ENCODE measurements at regions not wholly inside any gene's neighbourhood (a gene's known extent, or its start where the extent isn't known, plus 50 kb on each side); places are given as distances from the start of the nearest gene placed in this dataset.
A peak's percentile ranks its signal among the peaks of the same experiment; 100 is the strongest.

DNA sequence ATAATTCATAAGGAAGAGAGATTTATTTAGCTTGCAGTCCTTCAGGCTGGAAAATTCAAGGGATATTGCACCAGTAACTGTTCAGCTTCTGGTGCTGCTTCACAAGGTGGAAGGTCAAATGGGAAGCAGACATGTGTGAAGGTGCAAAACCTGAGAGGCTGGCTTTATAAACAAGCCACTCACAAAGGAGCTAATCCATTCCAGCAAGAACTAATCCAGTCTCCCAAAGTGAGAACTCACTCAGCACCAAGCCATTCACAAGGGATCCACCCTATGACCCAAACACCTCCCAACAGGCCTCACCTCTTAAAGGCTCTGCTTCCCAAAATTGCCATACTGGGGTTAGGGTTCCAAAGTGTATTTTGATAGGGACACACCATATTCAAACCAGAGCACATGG lies 1018.4 kb upstream of the ACVR2A start:
- Histone ChIP-seq H3K9ac (ENCODE audit: low read depth in 1 of 3, low read length in 3 of 3) (no peak overlapping the region), H3K36me3 (ENCODE audit: control insufficient read depth in 3 of 3, insufficient read depth in 3 of 3, low read length in 3 of 3) (no peaks in the 10 kb centered on the region), H3K9me3 (ENCODE audit: control insufficient read depth in 3 of 3, low read length in 3 of 3) (no peaks in the 10 kb centered on the region)

DNA sequence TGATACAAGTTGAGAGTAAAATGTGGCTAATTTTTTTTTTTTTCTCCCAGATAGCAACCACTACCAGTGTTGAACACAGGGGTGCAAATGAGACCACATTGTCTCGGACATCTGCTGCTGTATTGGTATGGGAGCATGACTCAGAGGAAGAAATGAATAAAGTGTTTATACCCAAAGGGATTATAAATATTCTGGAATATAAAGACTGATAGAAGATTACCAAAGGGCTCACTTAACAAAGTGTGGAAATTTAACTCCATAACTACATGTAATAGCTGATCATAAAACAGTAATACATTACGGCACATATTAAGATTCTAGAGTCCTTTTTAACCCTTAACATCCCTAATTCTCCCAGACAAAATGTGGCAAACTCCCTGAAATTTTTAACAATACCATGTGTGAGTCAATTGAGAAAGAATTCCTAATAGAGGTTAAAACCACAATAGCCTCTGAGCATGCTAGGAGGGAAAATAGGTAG lies 1023.0 kb upstream of the ACVR2A start:
- Histone ChIP-seq H3K27me3 (ENCODE audit: control insufficient read depth in 3 of 3, insufficient read depth in 3 of 3, low read length in 3 of 3) (no peaks in the 10 kb centered on the region), H3K4me3 (ENCODE audit: low read length in 3 of 3) (no peak overlapping the region), H3K4me1 (ENCODE audit: control insufficient read depth in 3 of 3, insufficient read depth in 3 of 3, low read length in 3 of 3) (peaks cover 0 to 3% (median 0%) of the 10 kb centered on the region in 3 donors), H3K36me3 (ENCODE audit: control insufficient read depth in 3 of 3, insufficient read depth in 3 of 3, low read length in 3 of 3) (no peaks in the 10 kb centered on the region), H3K27ac (ENCODE audit: low read depth, low read length) (no peak overlapping the region), H3K9ac (ENCODE audit: low read depth in 1 of 3, low read length in 3 of 3) (no peak overlapping the region), H3K9me3 (ENCODE audit: control insufficient read depth in 3 of 3, low read length in 3 of 3) (no peaks in the 10 kb centered on the region)

More for the DNA sequence above, 1018.4 kb upstream of the ACVR2A start:
- Histone ChIP-seq H3K4me3 (ENCODE audit: low read length in 3 of 3) (no peak overlapping the region), H3K27me3 (ENCODE audit: control insufficient read depth in 3 of 3, insufficient read depth in 3 of 3, low read length in 3 of 3) (no peaks in the 10 kb centered on the region), H3K27ac (ENCODE audit: low read depth, low read length) (no peak overlapping the region), H3K4me1 (ENCODE audit: control insufficient read depth in 3 of 3, insufficient read depth in 3 of 3, low read length in 3 of 3) (peaks cover 0 to 3% (median 0%) of the 10 kb centered on the region in 3 donors)

DNA sequence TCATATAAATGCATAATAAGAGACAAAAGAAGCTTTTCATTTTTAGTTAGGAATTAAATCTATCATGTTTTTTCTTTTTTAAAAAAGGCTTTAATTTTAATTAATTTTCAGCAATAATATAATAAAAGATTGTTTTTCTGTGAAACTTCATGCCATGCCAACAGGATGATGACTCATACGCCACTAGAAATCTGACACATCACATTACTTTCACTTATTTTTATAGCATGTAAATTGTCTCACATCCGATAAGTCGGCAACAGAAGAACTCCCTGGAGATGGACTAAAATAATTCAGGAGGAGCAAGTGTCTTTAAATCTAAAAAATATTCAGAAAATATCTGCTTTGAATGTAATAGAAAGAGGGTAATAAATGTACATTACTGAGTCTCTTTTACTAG lies 1024.2 kb upstream of the ACVR2A start:
- H3K36me3 ChIP-seq (ENCODE audit: control insufficient read depth in 3 of 3, insufficient read depth in 3 of 3, low read length in 3 of 3), result no peaks in the 10 kb centered on the region
- H3K27ac ChIP-seq (ENCODE audit: low read depth, low read length), result no peak overlapping the region
- H3K4me3 ChIP-seq (ENCODE audit: low read length in 3 of 3), result no peak overlapping the region
- H3K27me3 ChIP-seq (ENCODE audit: control insufficient read depth in 3 of 3, insufficient read depth in 3 of 3, low read length in 3 of 3), result no peaks in the 10 kb centered on the region
- no peak overlapping the region for H3K9ac ChIP-seq (ENCODE audit: low read depth in 1 of 3, low read length in 3 of 3)
- H3K4me1 ChIP-seq (ENCODE audit: control insufficient read depth in 3 of 3, insufficient read depth in 3 of 3, low read length in 3 of 3), result peaks cover 0 to 3% (median 0%) of the 10 kb centered on the region in 3 donors
- no peaks in the 10 kb centered on the region for H3K9me3 ChIP-seq (ENCODE audit: control insufficient read depth in 3 of 3, low read length in 3 of 3)

DNA sequence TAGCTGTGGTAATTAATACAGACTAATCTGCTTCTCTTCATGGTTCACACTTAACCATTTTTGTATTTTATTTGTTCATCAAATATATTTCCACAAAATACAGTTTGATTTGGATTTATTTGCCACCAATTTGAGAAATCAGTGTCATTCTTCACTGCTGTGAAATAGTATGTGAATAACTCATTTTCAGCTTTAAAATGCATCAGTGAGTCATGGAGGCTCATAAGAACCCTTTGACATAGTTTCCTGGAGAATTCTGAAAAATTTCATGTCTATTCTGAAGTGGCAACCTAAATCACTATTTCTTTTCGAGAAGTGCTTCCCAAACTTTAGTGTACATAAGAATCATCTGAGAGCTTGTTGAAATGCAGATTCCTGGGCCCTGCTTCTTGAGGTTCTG lies 1026.7 kb upstream of the ACVR2A start:
- H3K4me1 ChIP-seq (ENCODE audit: control insufficient read depth in 3 of 3, insufficient read depth in 3 of 3, low read length in 3 of 3), result peaks cover 0 to 3% (median 0%) of the 10 kb centered on the region in 3 donors
- no peak overlapping the region for H3K9ac ChIP-seq (ENCODE audit: low read depth in 1 of 3, low read length in 3 of 3)
- H3K27me3 ChIP-seq (ENCODE audit: control insufficient read depth in 3 of 3, insufficient read depth in 3 of 3, low read length in 3 of 3), result no peaks in the 10 kb centered on the region
- H3K9me3 ChIP-seq (ENCODE audit: control insufficient read depth in 3 of 3, low read length in 3 of 3), result no peaks in the 10 kb centered on the region
- no peaks in the 10 kb centered on the region for H3K36me3 ChIP-seq (ENCODE audit: control insufficient read depth in 3 of 3, insufficient read depth in 3 of 3, low read length in 3 of 3)
- H3K4me3 ChIP-seq (ENCODE audit: low read length in 3 of 3), result no peak overlapping the region
- H3K27ac ChIP-seq (ENCODE audit: low read depth, low read length), result no peak overlapping the region

DNA sequence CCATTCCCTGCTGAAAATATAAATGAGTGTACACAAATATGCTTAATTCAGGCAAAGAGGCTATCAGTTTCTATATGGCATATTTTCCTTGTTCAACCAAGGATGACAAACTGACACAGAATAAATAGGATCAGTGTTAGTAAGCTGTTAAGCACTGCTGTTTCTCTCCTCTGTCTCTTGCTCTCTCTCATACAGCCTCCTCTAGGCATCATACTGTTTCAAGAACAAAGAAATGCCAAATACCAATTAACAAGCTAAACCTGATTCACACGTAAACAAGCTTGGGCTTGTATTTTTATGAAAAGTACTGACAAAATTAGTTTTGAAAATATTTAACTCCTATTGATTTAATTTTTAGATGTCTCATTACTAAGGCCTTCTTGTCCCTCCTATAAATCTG lies 1027.2 kb upstream of the ACVR2A start:
- no peaks in the 10 kb centered on the region for H3K36me3 ChIP-seq (ENCODE audit: control insufficient read depth in 3 of 3, insufficient read depth in 3 of 3, low read length in 3 of 3)
- no peak overlapping the region for H3K4me3 ChIP-seq (ENCODE audit: low read length in 3 of 3)
- no peaks in the 10 kb centered on the region for H3K27me3 ChIP-seq (ENCODE audit: control insufficient read depth in 3 of 3, insufficient read depth in 3 of 3, low read length in 3 of 3)
- peaks cover 0 to 3% (median 0%) of the 10 kb centered on the region in 3 donors for H3K4me1 ChIP-seq (ENCODE audit: control insufficient read depth in 3 of 3, insufficient read depth in 3 of 3, low read length in 3 of 3)
- no peaks in the 10 kb centered on the region for H3K9me3 ChIP-seq (ENCODE audit: control insufficient read depth in 3 of 3, low read length in 3 of 3)
- no peak overlapping the region for H3K27ac ChIP-seq (ENCODE audit: low read depth, low read length)
- no peak overlapping the region for H3K9ac ChIP-seq (ENCODE audit: low read depth in 1 of 3, low read length in 3 of 3)

DNA sequence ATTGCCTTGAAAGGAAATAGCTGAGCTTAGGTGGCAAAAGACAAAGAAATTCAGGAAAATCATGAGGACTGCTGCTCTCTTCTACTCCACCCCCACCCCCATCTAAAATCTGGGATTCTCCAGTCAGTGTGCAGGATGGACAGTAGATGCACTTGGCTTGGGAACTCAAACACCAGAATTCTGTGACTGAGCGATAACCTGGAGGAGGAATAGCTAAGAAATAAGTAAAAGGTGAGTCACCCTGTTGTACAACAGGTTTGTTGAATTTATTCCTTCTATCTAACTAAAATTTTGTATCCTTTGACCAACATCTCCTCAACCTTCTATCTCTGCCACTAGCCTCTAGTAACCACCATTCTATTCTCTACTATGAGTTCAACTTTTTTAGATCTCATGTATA lies 1029.9 kb upstream of the ACVR2A start:
- no peaks in the 10 kb centered on the region for H3K27me3 ChIP-seq (ENCODE audit: control insufficient read depth in 3 of 3, insufficient read depth in 3 of 3, low read length in 3 of 3)
- no peaks in the 10 kb centered on the region for H3K9me3 ChIP-seq (ENCODE audit: control insufficient read depth in 3 of 3, low read length in 3 of 3)
- no peaks in the 10 kb centered on the region for H3K4me1 ChIP-seq (ENCODE audit: control insufficient read depth in 3 of 3, insufficient read depth in 3 of 3, low read length in 3 of 3)
- no peak overlapping the region for H3K9ac ChIP-seq (ENCODE audit: low read depth in 1 of 3, low read length in 3 of 3)
- no peaks in the 10 kb centered on the region for H3K36me3 ChIP-seq (ENCODE audit: control insufficient read depth in 3 of 3, insufficient read depth in 3 of 3, low read length in 3 of 3)
- no peak overlapping the region for H3K27ac ChIP-seq (ENCODE audit: low read depth, low read length)
- H3K4me3 ChIP-seq (ENCODE audit: low read length in 3 of 3), result no peak overlapping the region

DNA sequence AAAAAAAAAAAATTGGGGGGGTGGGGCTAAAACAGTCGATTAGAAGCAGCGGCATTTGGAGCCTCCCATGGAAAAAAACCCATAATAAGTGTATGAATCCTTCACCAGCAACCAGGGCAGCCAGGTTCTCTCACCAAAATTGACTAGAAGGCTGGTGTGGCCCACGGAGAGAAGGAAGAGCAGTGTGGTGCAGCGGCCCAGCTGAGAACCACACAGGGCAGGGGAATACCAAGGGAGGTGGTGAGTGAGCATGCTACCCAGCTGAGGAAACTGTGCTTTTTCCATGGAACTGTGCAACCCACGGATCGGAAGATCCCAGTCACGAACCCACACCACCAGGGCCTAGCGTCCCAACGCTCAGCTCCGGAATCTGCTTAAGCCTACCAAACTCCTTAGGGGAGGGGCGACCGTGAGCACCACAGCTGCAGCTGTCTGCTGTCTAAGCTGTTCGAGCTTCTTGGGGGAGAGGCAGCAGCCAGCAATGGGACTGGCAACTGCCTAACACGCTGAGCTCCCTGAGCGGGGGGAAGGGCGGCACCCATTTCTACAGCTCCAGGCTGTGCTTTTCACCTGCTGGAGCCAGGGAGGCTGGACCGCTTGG lies 1037.2 kb upstream of the ACVR2A start:
- peak overlapping the region; percentile 22 to 35 (median 24) for H3K4me3 ChIP-seq (ENCODE audit: low read length in 3 of 3)
- H3K27me3 ChIP-seq (ENCODE audit: control insufficient read depth in 3 of 3, insufficient read depth in 3 of 3, low read length in 3 of 3), result no peaks in the 10 kb centered on the region
- no peak overlapping the region for H3K9ac ChIP-seq (ENCODE audit: low read depth in 1 of 3, low read length in 3 of 3)
- no peaks in the 10 kb centered on the region for H3K9me3 ChIP-seq (ENCODE audit: control insufficient read depth in 3 of 3, low read length in 3 of 3)
- no peaks in the 10 kb centered on the region for H3K36me3 ChIP-seq (ENCODE audit: control insufficient read depth in 3 of 3, insufficient read depth in 3 of 3, low read length in 3 of 3)
- peaks cover 0 to 4% (median 0%) of the 10 kb centered on the region in 3 donors for H3K4me1 ChIP-seq (ENCODE audit: control insufficient read depth in 3 of 3, insufficient read depth in 3 of 3, low read length in 3 of 3)
- H3K27ac ChIP-seq (ENCODE audit: low read depth, low read length), result no peak overlapping the region

DNA sequence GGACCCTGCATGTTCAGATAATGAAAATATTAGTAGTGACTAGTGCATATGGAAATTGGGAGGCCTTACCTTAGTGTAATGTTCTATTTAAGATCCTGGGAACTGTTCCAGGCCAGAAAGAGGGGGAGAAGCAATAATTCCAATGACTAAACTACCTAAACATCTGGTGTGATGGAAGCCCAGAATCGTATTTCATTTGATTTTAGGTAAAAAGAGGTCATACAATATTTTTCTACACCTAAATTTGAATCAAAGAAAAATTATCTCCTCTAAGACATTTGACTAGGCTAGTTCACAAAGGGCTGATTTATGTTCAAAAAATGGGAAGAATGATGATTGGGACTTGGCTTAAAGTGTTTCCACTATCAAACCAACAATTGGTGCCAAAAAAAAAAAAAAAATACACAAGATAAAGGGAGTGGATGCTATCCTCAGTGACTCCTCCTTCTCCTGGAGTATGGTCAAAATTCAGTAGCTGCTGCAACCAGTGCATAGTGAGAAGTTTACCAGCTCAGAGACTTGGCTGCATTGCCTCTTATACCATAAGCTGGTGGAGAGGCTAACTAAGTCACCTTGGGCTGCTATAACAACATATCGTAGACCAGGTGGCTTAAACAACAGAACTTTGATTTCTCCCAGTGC lies 1038.3 kb upstream of the ACVR2A start:
- Histone ChIP-seq H3K4me3 (ENCODE audit: low read length in 3 of 3) (no peak overlapping the region), H3K36me3 (ENCODE audit: control insufficient read depth in 3 of 3, insufficient read depth in 3 of 3, low read length in 3 of 3) (no peaks in the 10 kb centered on the region), H3K9me3 (ENCODE audit: control insufficient read depth in 3 of 3, low read length in 3 of 3) (no peaks in the 10 kb centered on the region), H3K9ac (ENCODE audit: low read depth in 1 of 3, low read length in 3 of 3) (no peak overlapping the region), H3K27me3 (ENCODE audit: control insufficient read depth in 3 of 3, insufficient read depth in 3 of 3, low read length in 3 of 3) (no peaks in the 10 kb centered on the region), H3K4me1 (ENCODE audit: control insufficient read depth in 3 of 3, insufficient read depth in 3 of 3, low read length in 3 of 3) (peaks cover 0 to 4% (median 0%) of the 10 kb centered on the region in 3 donors), H3K27ac (ENCODE audit: low read depth, low read length) (no peak overlapping the region)

DNA sequence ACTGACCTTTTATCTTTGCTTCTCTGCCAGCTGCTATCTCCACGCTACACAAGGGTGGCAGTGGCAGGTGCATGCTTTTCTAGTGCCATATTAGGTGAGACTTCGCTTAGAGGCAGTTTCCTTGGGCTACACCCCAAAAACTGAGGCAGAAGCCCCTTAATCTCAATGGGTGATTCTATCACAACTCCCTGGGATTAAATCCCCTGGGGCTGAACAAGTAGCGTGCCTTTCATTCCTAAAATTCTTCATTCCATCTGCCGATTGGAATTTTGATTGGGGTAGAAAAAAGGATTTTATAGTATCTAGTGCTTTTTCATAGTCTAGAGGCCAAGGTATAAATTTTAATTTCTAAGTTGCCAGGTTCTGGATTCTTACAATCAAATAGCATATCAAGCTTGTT lies 1040.5 kb upstream of the ACVR2A start:
- Histone ChIP-seq H3K4me3 (ENCODE audit: low read length in 3 of 3) (no peak overlapping the region), H3K4me1 (ENCODE audit: control insufficient read depth in 3 of 3, insufficient read depth in 3 of 3, low read length in 3 of 3) (peaks cover 0 to 4% (median 0%) of the 10 kb centered on the region in 3 donors), H3K9me3 (ENCODE audit: control insufficient read depth in 3 of 3, low read length in 3 of 3) (no peaks in the 10 kb centered on the region), H3K27me3 (ENCODE audit: control insufficient read depth in 3 of 3, insufficient read depth in 3 of 3, low read length in 3 of 3) (no peaks in the 10 kb centered on the region), H3K27ac (ENCODE audit: low read depth, low read length) (no peak overlapping the region), H3K9ac (ENCODE audit: low read depth in 1 of 3, low read length in 3 of 3) (no peak overlapping the region), H3K36me3 (ENCODE audit: control insufficient read depth in 3 of 3, insufficient read depth in 3 of 3, low read length in 3 of 3) (no peaks in the 10 kb centered on the region)

DNA sequence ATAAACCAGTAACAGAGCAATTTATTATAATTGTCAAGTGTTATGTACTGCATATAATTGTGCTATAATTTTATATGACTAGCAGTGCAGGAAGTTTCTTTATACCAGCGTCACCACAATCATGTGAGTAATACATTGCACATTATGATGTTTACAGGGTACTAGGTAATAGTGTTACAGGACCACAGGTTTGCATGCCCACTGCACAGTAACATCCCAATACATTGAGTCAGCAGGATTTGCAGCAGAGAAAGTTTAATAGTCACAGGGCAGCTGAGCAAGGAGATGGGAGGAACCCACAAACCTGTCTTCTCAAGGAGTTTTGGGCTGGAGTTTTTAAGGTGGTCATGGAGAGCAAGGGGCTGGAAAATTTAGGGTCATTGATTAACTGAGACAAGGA lies 1042.9 kb upstream of the ACVR2A start:
- H3K27me3 ChIP-seq (ENCODE audit: control insufficient read depth in 3 of 3, insufficient read depth in 3 of 3, low read length in 3 of 3), result no peaks in the 10 kb centered on the region
- H3K4me3 ChIP-seq (ENCODE audit: low read length in 3 of 3), result no peak overlapping the region
- H3K9ac ChIP-seq (ENCODE audit: low read depth in 1 of 3, low read length in 3 of 3), result no peak overlapping the region
- H3K27ac ChIP-seq (ENCODE audit: low read depth, low read length), result no peak overlapping the region
- no peaks in the 10 kb centered on the region for H3K36me3 ChIP-seq (ENCODE audit: control insufficient read depth in 3 of 3, insufficient read depth in 3 of 3, low read length in 3 of 3)
- no peaks in the 10 kb centered on the region for H3K9me3 ChIP-seq (ENCODE audit: control insufficient read depth in 3 of 3, low read length in 3 of 3)
- no peaks in the 10 kb centered on the region for H3K4me1 ChIP-seq (ENCODE audit: control insufficient read depth in 3 of 3, insufficient read depth in 3 of 3, low read length in 3 of 3)

All from skeletal muscle tissue (tissue), 3 donors.